Psoas muscle (tissue), 7 donors: ENCODE measurements at regions not wholly inside any gene's neighbourhood (a gene's known extent, or its start where the extent isn't known, plus 50 kb on each side); places are given as distances from the start of the nearest gene placed in this dataset.

Source experiments
- ATAC-seq, 4 donors: fragments of 200-7000 bp; cut with Tn5 transposase; one replicate each; pipeline ENCODE4 v1.9.1; 2020; ENCODE audit warnings: moderate library complexity in 3 of 4, mild to moderate bottlenecking in 2 of 4
- DNase-seq, 2 donors: peaks; one replicate each; pipeline ENCODE4 v3.0.0-alpha.2; 2020
- H3K27ac ChIP-seq: fragments of 200-600 bp; one replicate; pipeline ENCODE4 v1.8.0; 2022
- H3K27me3 ChIP-seq, 3 donors: fragments of 200-600 bp in 1 of 3; one replicate each; pipeline versions ENCODE4 v1.6.1 to v1.8.0; 2013 to 2022; ENCODE audit warnings: low read length in 2 of 3, mild to moderate bottlenecking in 2 of 3, moderate library complexity in 1 of 3; ENCODE audit not compliant: insufficient read depth in 3 of 3
- H3K36me3 ChIP-seq, 2 donors: fragments of 200-600 bp in 1 of 2; one replicate each; pipeline versions ENCODE4 v1.6.1 to v1.8.0; 2013 to 2022; ENCODE audit warnings: low read depth in 1 of 2, mild to moderate bottlenecking in 1 of 2, moderate library complexity in 1 of 2; ENCODE audit not compliant: insufficient read depth in 1 of 2
- H3K4me1 ChIP-seq: fragments of 200-600 bp; one replicate; pipeline ENCODE4 v1.8.0; 2022
- H3K4me3 ChIP-seq: fragments of 200-600 bp; one replicate; pipeline ENCODE4 v1.8.0; 2022; ENCODE audit warnings: mild to moderate bottlenecking
- H3K9me3 ChIP-seq: fragments of 200-600 bp; one replicate; pipeline ENCODE4 v1.8.0; 2022
- WGBS, 3 donors: extraction: QIAGEN DNeasy Blood & Tissue Kit; methylation state at CpG; one replicate each; pipeline versions ENCODE4 v1.1.6 to v1.1.7; 2013; 5-methylcytosine and 5-hydroxymethylcytosine counted together
- intact Hi-C, 2 donors: fragments of 100-400 bp; cut with DNase I; formaldehyde crosslinking; loops; one replicate each; pipeline versions ENCODE4 v1.11.0 to v1.14.2; 2022
- TF ChIP-seq, protein P1 (sequence below): fragments of 200-600 bp; IDR thresholded peaks from one replicate; pipeline ENCODE4 v1.8.0; 2022; ENCODE audit warnings: antibody characterized with exemption
- donor health status: healthy with polysubstance abuse.
- donor health status: DM: no; HTN: no; CAD: no; lungs with moderate emphysema.
- donor health status: Bipolar disorder and iron deficiency.
- donor health status: healthy.
- donor health status: DM: yes; HTN: yes; CAD: no.
- donor health status: DM: no; HTN: no; CAD: no.
- donor health status: DM: yes; HTN: yes; CAD: no.

DNA sequence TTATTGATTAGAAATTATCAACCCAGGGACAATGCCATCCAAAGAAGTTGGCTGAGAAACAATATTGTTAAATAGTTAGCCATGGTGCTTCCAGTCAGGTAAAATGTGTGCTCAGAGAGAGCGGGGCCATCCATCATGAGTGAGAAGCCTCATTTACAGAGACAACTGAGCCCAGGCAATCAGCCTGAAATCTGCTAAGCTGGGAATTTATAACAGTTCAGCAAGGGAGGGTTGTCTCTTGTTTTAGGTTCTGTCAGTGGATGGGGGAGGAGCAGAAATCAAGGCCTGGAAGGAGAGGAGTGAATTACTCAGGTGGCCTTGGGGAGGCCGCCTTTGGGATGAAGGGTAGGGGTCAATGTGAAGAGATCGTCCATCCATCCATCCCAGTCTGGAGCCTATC, 102.5 kb upstream of the ST8SIA3 start:
- Histone ChIP-seq H3K27ac (no peak overlapping the region), H3K36me3 (no peaks in the 10 kb centered on the region), H3K9me3 (no peaks in the 10 kb centered on the region), H3K4me1 (no peaks in the 10 kb centered on the region), H3K4me3 (no peak overlapping the region), H3K27me3 (peaks cover 0 to 3% (median 0%) of the 10 kb centered on the region in 3 donors)
- intact Hi-C loops, result no loop called here
- DNase-seq (no peak), ATAC-seq (no peak)
- 84 to 86% (median 85%) methylated on average over 3 of the region's 3 CpGs for WGBS, 3 donors
- TF ChIP-seq, protein P1, sequence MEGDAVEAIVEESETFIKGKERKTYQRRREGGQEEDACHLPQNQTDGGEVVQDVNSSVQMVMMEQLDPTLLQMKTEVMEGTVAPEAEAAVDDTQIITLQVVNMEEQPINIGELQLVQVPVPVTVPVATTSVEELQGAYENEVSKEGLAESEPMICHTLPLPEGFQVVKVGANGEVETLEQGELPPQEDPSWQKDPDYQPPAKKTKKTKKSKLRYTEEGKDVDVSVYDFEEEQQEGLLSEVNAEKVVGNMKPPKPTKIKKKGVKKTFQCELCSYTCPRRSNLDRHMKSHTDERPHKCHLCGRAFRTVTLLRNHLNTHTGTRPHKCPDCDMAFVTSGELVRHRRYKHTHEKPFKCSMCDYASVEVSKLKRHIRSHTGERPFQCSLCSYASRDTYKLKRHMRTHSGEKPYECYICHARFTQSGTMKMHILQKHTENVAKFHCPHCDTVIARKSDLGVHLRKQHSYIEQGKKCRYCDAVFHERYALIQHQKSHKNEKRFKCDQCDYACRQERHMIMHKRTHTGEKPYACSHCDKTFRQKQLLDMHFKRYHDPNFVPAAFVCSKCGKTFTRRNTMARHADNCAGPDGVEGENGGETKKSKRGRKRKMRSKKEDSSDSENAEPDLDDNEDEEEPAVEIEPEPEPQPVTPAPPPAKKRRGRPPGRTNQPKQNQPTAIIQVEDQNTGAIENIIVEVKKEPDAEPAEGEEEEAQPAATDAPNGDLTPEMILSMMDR, result no peak

GRCh38 chr18:57251747-57252146, 100.6 kb upstream of the ST8SIA3 start:
- 91 to 94% (median 92%) methylated on average over 3 of the region's 3 CpGs for WGBS, 3 donors
- H3K27ac ChIP-seq, result no peak overlapping the region
- no peaks in the 10 kb centered on the region for H3K9me3 ChIP-seq
- no peaks in the 10 kb centered on the region for H3K36me3 ChIP-seq
- no peak overlapping the region for H3K4me3 ChIP-seq
- intact Hi-C loops, result no loop called here
- no peaks in the 10 kb centered on the region for H3K4me1 ChIP-seq
- H3K27me3 ChIP-seq, result peaks cover 0 to 2% (median 0%) of the 10 kb centered on the region in 3 donors
- DNase-seq (no peak), ATAC-seq (no peak)
- TF ChIP-seq, protein P1, result no peak

GRCh38 chr18:57253903-57254302, 98.5 kb upstream of the ST8SIA3 start:
- H3K27ac ChIP-seq, result no peak overlapping the region
- 37 to 44% (median 41%) methylated on average over 9 of the region's 9 CpGs for WGBS, 3 donors

GRCh38 chr18:57258131-57258777, 94.1 kb upstream of the ST8SIA3 start:
- TF ChIP-seq, protein P1, result no peak
- H3K27me3 ChIP-seq, result no peaks in the 10 kb centered on the region
- H3K9me3 ChIP-seq, result no peaks in the 10 kb centered on the region
- 63 to 70% (median 68%) methylated on average over 6 of the region's 6 CpGs for WGBS, 3 donors
- no peak overlapping the region for H3K27ac ChIP-seq
- no peaks in the 10 kb centered on the region for H3K36me3 ChIP-seq
- DNase-seq (no peak), ATAC-seq (no peak)
- intact Hi-C loops, result no loop called here
- no peaks in the 10 kb centered on the region for H3K4me1 ChIP-seq
- no peak overlapping the region for H3K4me3 ChIP-seq

More at GRCh38 chr18:57253903-57254302, 98.5 kb upstream of the ST8SIA3 start:
- Histone ChIP-seq H3K36me3 (no peaks in the 10 kb centered on the region), H3K4me1 (no peaks in the 10 kb centered on the region), H3K4me3 (no peak overlapping the region), H3K27me3 (no peaks in the 10 kb centered on the region), H3K9me3 (no peaks in the 10 kb centered on the region)
- TF ChIP-seq, protein P1, result no peak
- intact Hi-C loops, result no loop called here
- DNase-seq, result no peak
- ATAC-seq, result no peak
